ENCODE measurements at regions not wholly inside any gene's neighbourhood (a gene's known extent, or its start where the extent isn't known, plus 50 kb on each side); places are given as distances from the start of the nearest gene placed in this dataset.

DNA sequence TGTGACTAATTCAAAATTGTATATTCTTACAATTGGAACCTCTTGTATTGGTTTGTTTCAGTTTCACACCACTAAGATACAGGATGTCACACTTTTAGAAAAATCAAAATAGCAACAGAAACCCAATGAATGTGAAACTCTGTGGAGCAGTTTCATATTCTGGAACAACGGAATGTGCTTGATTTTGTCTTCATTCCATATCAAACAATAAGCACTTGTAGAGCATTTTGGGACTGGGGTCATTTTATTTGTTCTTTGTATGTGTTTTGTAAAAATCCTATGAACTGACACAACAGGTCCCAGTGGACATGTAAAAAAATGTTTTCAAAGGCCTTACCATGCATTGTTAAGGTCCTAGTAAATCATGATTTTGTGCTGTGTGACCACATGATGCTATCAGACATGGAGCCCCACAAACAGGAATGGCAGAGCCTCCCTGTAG is 123.1 kb downstream of the DKK1 start:
- H3K4me3 ChIP-seq (ENCODE audit: low read depth, low read length): no peak overlapping the region
- DNase-seq (ENCODE audit: low read depth): no peak

DNA sequence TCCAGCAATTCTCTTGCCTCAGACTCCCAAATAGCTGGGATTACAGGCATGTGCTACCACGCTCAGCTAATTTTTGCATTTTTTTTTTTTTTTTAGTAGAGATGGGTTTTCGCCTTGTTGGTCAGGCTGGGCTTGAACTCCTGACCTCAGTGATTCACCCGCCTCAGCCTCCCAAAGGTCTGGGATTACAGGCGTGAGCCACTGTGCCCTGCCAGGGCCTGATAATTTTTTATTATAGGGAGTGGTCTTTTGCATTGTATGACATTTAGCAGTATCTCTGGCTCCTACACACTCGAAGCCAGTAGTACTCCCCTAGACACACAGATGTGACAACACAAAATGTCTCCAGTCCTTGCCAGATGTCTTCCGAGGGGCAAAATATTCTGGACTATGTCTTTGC is 124.0 kb downstream of the DKK1 start:
- no peak overlapping the region for H3K4me3 ChIP-seq (ENCODE audit: low read depth, low read length)
- no peak for DNase-seq (ENCODE audit: low read depth)

- no peak for DNase-seq (ENCODE audit: low read depth)
- H3K4me3 ChIP-seq (ENCODE audit: low read depth, low read length): no peak overlapping the region
These were observed 126.7 kb downstream of the DKK1 start for GRCh38 chr10:52440612-52441285.

DNA sequence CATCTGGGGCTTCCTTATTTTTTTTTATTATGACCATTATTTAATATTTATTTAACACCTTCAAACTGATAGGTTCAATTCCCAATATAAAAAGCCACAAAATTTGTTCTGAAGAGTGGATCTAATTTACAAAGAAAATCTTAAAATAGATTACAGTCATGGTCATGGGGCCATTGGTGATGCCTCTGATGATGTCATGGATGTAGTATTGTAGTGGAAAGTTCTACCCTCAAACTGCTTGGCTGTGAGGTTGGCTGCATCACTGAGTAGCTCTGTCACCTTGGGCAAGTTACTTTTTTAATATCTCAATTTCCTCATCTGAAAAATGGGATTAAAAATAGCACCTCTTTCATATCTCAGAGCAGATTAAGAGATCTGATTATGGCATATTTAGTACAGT is 128.5 kb downstream of the DKK1 start:
- no peak for DNase-seq (ENCODE audit: low read depth)
- H3K4me3 ChIP-seq (ENCODE audit: low read depth, low read length): no peak overlapping the region

DNA sequence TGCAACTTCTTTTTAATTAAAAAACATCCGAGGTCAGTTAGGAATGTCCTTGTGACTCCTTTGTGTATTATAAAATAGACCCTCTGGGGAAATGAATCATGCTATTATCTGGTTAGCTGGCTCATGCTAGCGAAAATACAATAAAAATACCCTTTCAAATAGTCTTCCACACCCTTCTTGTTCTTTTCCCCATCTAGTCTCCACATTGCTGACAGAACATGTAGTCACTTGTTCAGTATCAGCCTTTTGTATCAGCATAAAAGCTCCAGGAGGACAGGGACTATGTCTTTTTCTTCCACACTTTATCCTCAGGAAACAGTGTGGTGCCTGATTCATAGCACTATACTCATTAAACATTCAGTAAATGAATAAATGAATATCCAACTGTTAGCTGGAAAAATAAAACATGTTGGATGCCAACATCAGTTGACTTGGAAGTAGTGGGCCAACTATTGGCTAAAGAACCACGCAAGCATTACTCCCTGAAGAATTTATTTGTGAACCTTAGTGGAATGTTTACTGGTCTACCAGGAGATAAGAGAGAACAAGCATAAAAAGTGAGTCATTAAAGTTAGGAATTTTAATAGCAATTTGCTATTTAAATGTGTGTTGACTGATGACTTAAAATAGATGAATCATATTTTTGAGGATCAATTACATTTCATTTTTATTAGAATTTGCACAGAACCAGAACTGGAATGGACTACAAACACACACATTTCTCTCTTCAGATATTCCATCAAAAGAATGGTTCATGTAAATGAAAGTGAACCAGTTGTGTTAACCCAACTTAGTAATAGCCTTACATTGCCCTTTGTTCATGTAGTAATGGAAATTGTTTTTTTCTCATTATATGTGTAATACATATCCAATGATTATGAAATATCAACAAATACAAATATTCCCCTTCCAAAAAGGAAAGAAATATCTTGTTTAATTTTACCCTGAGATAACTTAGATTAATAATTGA is 129.6 kb downstream of the DKK1 start:
- H3K4me3 ChIP-seq (ENCODE audit: low read depth, low read length): no peak overlapping the region
- peak; percentile 60 for DNase-seq (ENCODE audit: low read depth)

DNA sequence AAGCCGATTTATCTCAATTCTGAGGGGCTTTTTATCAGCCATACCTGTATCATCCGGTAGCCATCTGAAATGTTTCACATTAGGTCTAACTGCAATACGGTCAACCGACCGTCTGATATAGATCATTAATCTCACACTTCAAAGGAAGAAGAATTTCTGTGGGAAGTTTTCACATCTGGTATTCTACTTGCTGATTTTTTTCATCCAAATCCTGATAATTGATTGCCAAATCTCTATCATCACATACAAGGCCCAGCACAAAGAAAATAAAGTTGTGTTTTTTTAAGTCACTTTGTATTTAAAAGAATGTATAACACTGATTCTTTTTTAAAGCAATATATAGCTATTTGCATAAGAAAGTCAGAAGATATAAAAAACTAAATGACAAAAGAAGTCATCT is 132.3 kb downstream of the DKK1 start:
- DNase-seq (ENCODE audit: low read depth): no peak
- H3K4me3 ChIP-seq (ENCODE audit: low read depth, low read length): no peak overlapping the region

- DNase-seq (ENCODE audit: low read depth): no peak
- no peak overlapping the region for H3K4me3 ChIP-seq (ENCODE audit: low read depth, low read length)
These were observed 133.9 kb downstream of the DKK1 start for GRCh38 chr10:52447931-52448353.

DNA sequence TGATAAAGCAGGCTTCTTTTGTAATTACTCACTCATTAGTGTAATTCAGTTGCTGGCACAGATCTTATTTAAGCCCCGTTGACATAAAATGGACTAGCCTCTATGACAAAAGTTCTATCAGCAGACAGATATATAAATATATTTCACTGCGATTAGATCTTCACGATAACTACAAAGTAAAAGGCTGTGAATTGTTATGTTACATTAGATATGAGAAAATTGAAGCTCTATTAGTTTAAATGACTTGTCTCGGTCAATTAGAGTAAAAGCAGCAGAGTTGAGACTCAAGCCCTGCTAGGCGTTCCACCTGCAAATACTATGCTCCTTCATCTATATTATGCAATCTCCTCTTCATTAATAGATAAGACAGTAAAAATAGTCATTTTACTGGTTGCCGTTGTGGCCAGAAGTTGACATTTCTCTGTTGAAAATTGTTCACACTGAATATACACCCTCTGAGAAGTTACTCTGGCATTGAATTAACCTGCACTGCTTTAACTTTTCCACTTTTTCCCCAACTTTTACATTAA is 136.7 kb downstream of the DKK1 start:
- H3K4me3 ChIP-seq (ENCODE audit: low read depth, low read length): no peak overlapping the region
- DNase-seq (ENCODE audit: low read depth): no peak

- peak; percentile 49 for DNase-seq (ENCODE audit: low read depth)
These were observed 137.7 kb downstream of the DKK1 start for GRCh38 chr10:52451817-52452216.

GRCh38 chr10:52452600-52453493 is 138.8 kb downstream of the DKK1 start:
- H3K4me3 ChIP-seq (ENCODE audit: low read depth, low read length): no peak overlapping the region
- DNase-seq (ENCODE audit: low read depth): no peak

More at GRCh38 chr10:52451817-52452216, 137.7 kb downstream of the DKK1 start:
- no peak overlapping the region for H3K4me3 ChIP-seq (ENCODE audit: low read depth, low read length)

DNA sequence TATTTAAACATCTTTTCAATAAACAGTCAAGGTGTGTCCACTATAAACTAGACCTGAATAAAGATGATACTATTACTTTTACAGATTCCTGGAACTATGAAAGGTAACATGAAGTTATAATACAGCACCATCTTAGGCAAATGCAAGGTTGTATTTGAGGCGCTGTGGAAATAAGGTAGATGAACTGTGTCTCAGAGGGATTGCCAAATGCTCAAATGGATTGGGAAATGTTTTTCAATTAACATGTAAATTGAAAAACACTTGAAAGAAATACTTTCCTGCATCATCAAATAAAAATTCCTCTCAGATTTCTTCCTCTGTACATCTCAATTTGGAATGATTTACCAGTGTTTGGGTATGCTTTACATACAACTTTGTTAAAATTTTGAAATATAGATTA is 139.4 kb downstream of the DKK1 start:
- no peak overlapping the region for H3K4me3 ChIP-seq (ENCODE audit: low read depth, low read length)
- no peak for DNase-seq (ENCODE audit: low read depth)

DNA sequence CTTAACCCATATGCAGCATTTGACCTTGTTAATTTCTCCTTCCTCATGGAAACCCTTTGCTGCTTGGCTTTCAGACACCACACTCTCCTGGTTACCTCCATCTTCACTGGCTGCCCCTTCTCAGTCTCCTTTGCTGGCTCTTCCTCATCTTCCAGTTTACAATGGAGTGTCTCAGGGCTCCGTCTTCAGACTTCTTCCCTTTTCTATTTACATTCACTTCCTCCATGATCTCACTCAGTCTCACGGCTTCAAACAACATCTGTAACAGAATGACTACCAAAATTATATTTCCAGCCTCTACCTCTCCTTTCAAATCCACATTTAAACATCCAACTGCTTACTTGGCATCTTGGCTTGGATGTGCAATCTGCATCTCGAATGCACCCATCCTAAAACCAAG is 140.4 kb downstream of the DKK1 start:
- H3K4me3 ChIP-seq (ENCODE audit: low read depth, low read length): no peak overlapping the region
- no peak for DNase-seq (ENCODE audit: low read depth)

- H3K4me3 ChIP-seq (ENCODE audit: low read depth, low read length): no peak overlapping the region
- DNase-seq (ENCODE audit: low read depth): no peak
These were observed 141.0 kb downstream of the DKK1 start for GRCh38 chr10:52455098-52455497.

GRCh38 chr10:52459097-52459496 is 145.0 kb downstream of the DKK1 start:
- no peak for DNase-seq (ENCODE audit: low read depth)

GRCh38 chr10:52463826-52464225 is 149.7 kb downstream of the DKK1 start:
- DNase-seq (ENCODE audit: low read depth): no peak
- H3K4me3 ChIP-seq (ENCODE audit: low read depth, low read length): no peak overlapping the region

More at GRCh38 chr10:52459097-52459496, 145.0 kb downstream of the DKK1 start:
- H3K4me3 ChIP-seq (ENCODE audit: low read depth, low read length): no peak overlapping the region

- no peak for DNase-seq (ENCODE audit: low read depth)
- no peak overlapping the region for H3K4me3 ChIP-seq (ENCODE audit: low read depth, low read length)
These were observed 150.5 kb downstream of the DKK1 start for GRCh38 chr10:52464368-52465124.

DNA sequence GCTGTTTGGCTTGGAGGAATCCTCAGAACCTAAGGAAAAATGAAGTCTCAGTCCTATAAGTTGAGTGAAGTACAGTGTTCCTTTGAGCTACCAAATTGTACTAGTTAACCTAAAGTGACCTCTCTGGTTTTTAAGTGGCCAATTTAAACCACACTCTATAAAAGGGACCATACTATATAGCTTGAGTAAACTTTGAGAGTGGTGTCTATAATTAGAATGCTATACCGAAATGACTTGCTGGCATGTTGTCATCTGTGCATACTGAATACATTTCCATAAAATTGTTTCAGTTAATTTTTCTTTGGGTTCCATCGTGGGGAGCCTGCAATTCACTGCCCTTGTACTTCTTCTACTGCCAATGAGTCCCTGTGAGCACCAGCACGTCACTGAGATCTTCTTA is 151.1 kb downstream of the DKK1 start:
- DNase-seq (ENCODE audit: low read depth): no peak

GRCh38 chr10:52466464-52466863 is 152.4 kb downstream of the DKK1 start:
- no peak overlapping the region for H3K4me3 ChIP-seq (ENCODE audit: low read depth, low read length)
- no peak for DNase-seq (ENCODE audit: low read depth)

More for the DNA sequence above, 151.1 kb downstream of the DKK1 start:
- no peak overlapping the region for H3K4me3 ChIP-seq (ENCODE audit: low read depth, low read length)

Data from skeletal muscle cell (primary cell).